Suprapubic skin (tissue), 4 donors: ENCODE measurements at regions not wholly inside any gene's neighbourhood (a gene's known extent, or its start where the extent isn't known, plus 50 kb on each side); places are given as distances from the start of the nearest gene placed in this dataset.

Experiments
- DNase-seq, 2 donors: peaks; one replicate each; pipeline ENCODE4 v3.0.0-alpha.2; 2019; ENCODE audit warnings: low spot score in 2 of 2
- H3K27ac ChIP-seq: fragments of 200-600 bp; sonication (generic); one replicate; pipeline ENCODE4 v1.5.1; 2019
- H3K27me3 ChIP-seq: fragments of 200-600 bp; sonication (generic); one replicate; pipeline ENCODE4 v1.5.1; 2019
- H3K36me3 ChIP-seq: fragments of 200-600 bp; sonication (generic); one replicate; pipeline ENCODE4 v1.5.1; 2019
- H3K4me1 ChIP-seq: fragments of 200-600 bp; sonication (generic); one replicate; pipeline ENCODE4 v1.5.1; 2019
- H3K4me3 ChIP-seq: fragments of 200-600 bp; sonication (generic); one replicate; pipeline ENCODE4 v1.5.1; 2019; ENCODE audit warnings: mild to moderate bottlenecking
- H3K9me3 ChIP-seq: fragments of 200-600 bp; sonication (generic); one replicate; pipeline ENCODE4 v1.5.1; 2019
- EP300 ChIP-seq: sonication (generic); formaldehyde crosslinking; IDR thresholded peaks from one replicate; pipeline ENCODE4 v1.6.1; 2017; ENCODE audit warnings: antibody characterized with exemption
- POLR2A ChIP-seq, 2 donors: fragments of 450-650 bp; IDR thresholded peaks; one replicate each; pipeline ENCODE4 v1.6.1; 2017; ENCODE audit warnings: antibody characterized with exemption in 2 of 2, mild to moderate bottlenecking in 2 of 2, moderate library complexity in 2 of 2
- POLR2AphosphoS5 ChIP-seq, 3 donors: sonication (generic); formaldehyde crosslinking; IDR thresholded peaks; one replicate each; pipeline ENCODE4 v1.6.1; 2017; ENCODE audit warnings: antibody characterized with exemption in 3 of 3
- WGBS: methylation state at CpG from one replicate; pipeline ENCODE4 v1.1.5; 2018; 5-methylcytosine and 5-hydroxymethylcytosine counted together
- TF ChIP-seq, protein P1 (sequence below), 2 donors: fragments of 200-600 bp in 1 of 2; fragments of 450-650 bp in 1 of 2; sonication (generic) in 1 of 2; IDR thresholded peaks; one replicate each; pipeline ENCODE4 v1.5.1; 2016 to 2019; ENCODE audit warnings: antibody characterized with exemption in 2 of 2, mild to moderate bottlenecking in 1 of 2, moderate library complexity in 1 of 2

DNA sequence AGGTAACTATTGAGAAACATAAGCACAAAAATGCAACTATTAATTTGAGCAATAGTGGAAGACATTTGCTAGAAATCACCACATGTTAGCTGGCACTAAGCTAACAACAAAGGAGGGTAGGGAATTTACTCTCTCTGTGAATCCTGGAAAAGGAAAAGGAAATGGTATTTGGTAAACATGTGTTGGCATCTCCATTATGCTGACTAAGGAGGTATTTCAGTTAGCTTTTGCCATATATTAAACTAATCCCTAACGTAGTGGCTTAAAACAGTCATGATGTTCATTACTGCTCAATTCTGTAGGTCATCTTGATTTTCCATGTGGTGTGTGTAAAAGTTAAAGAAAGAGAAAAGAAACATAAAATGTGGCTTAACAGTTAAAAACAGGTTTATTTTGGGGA lies 1686.5 kb upstream of the PCDH7 start:
- H3K36me3 ChIP-seq: no peaks in the 10 kb centered on the region
- H3K27ac ChIP-seq: no peak overlapping the region
- TF ChIP-seq POLR2AphosphoS5 (IDR thresholded peaks at IDR 0.05) (no peak), POLR2A (IDR thresholded peaks at IDR 0.05) (no peak), EP300 (no peak)
- TF ChIP-seq, protein P1, sequence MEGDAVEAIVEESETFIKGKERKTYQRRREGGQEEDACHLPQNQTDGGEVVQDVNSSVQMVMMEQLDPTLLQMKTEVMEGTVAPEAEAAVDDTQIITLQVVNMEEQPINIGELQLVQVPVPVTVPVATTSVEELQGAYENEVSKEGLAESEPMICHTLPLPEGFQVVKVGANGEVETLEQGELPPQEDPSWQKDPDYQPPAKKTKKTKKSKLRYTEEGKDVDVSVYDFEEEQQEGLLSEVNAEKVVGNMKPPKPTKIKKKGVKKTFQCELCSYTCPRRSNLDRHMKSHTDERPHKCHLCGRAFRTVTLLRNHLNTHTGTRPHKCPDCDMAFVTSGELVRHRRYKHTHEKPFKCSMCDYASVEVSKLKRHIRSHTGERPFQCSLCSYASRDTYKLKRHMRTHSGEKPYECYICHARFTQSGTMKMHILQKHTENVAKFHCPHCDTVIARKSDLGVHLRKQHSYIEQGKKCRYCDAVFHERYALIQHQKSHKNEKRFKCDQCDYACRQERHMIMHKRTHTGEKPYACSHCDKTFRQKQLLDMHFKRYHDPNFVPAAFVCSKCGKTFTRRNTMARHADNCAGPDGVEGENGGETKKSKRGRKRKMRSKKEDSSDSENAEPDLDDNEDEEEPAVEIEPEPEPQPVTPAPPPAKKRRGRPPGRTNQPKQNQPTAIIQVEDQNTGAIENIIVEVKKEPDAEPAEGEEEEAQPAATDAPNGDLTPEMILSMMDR (IDR thresholded peaks at IDR 0.05): no peak
- H3K4me3 ChIP-seq: no peak overlapping the region
- no peaks in the 10 kb centered on the region for H3K4me1 ChIP-seq
- H3K9me3 ChIP-seq: peaks cover 7% of the 10 kb centered on the region
- no peaks in the 10 kb centered on the region for H3K27me3 ChIP-seq
- WGBS: 56% methylated on average over 1 of the region's 1 CpG
- no peak for DNase-seq

- H3K27ac ChIP-seq: no peak overlapping the region
- TF ChIP-seq POLR2AphosphoS5 (IDR thresholded peaks at IDR 0.05) (no peak), EP300 (no peak), POLR2A (IDR thresholded peaks at IDR 0.05) (no peak)
- TF ChIP-seq, protein P1 (IDR thresholded peaks at IDR 0.05): no peak
- H3K27me3 ChIP-seq: no peaks in the 10 kb centered on the region
- WGBS: 75% methylated on average over 5 of the region's 5 CpGs
- no peaks in the 10 kb centered on the region for H3K4me1 ChIP-seq
- no peak overlapping the region for H3K4me3 ChIP-seq
- DNase-seq: no peak
- H3K36me3 ChIP-seq: no peaks in the 10 kb centered on the region
- peaks cover 7% of the 10 kb centered on the region for H3K9me3 ChIP-seq
Observed at GRCh38 chr4:29037501-29037900, 1682.7 kb upstream of the PCDH7 start.

DNA sequence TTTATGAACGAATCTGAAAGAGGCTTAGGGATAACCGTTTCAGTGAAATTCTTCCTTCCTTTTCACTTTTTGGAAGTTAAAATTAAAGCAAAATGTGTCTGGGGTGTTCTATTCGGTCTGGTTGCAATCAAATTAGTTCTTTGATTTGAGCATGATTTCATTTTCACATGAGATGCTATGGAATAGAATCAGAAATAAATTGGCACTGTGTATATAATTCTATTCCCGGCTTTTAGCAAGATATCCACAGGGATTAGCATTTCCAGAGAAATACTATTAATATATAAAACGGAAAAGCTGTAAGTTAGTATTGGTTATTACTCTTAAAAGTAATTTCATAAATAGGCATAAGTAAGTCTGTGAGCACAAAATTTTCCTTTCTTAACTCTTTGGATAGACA lies 1676.8 kb upstream of the PCDH7 start:
- Histone ChIP-seq H3K9me3 (no peaks in the 10 kb centered on the region), H3K27ac (no peak overlapping the region), H3K4me1 (no peaks in the 10 kb centered on the region), H3K36me3 (no peaks in the 10 kb centered on the region), H3K27me3 (no peaks in the 10 kb centered on the region), H3K4me3 (no peak overlapping the region)
- no peak for DNase-seq
- WGBS: 70% methylated on average over 5 of the region's 5 CpGs
- TF ChIP-seq, protein P1 (IDR thresholded peaks at IDR 0.05): no peak
- no peak for TF ChIP-seq POLR2AphosphoS5 (IDR thresholded peaks at IDR 0.05)
- TF ChIP-seq EP300: no peak
- no peak for TF ChIP-seq POLR2A (IDR thresholded peaks at IDR 0.05)

DNA sequence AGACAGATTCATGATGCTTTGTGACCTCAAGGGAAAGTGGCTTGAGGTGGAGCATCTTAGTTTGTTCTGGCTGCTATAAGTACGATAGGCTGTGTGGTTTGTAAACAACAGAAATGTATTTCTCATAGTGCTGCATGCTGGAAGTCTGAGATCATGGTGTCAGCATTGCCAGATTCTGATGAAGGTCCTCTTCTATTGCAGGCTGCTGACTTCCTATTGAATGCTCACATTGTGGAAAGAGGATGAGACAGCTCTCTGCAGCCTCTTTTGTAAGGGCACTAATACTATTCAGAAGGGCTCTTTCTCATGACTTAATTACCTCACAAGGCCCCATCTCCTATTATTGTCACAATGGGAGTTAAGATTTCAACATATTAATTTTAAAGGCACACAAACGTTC lies 1674.0 kb upstream of the PCDH7 start:
- Histone ChIP-seq H3K27ac (no peak overlapping the region), H3K9me3 (no peaks in the 10 kb centered on the region), H3K4me3 (no peak overlapping the region), H3K36me3 (no peaks in the 10 kb centered on the region), H3K27me3 (no peaks in the 10 kb centered on the region), H3K4me1 (no peaks in the 10 kb centered on the region)
- TF ChIP-seq EP300 (no peak), POLR2A (IDR thresholded peaks at IDR 0.05) (no peak), POLR2AphosphoS5 (IDR thresholded peaks at IDR 0.05) (no peak)
- TF ChIP-seq, protein P1 (IDR thresholded peaks at IDR 0.05): no peak
- no peak for DNase-seq
- 51% methylated on average over 2 of the region's 2 CpGs for WGBS

DNA sequence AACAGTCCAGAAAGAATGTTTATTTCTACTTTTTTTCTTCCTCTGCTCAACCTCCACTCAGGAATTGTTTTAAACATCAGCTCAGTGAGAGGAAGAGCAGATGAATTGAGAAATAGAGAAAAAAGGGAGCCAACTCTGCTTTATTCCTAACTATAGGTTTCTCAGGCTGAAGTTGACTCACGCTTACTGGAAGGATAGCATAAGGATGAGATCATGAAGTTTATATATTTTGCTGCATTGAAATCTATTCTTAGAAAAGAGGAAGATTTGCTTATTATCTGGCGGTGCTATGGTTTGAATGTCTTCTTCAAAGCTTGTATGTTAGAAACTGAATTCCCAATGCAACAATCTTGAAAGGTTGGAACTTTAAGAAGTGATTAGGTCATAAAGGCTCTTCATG lies 1673.4 kb upstream of the PCDH7 start:
- Histone ChIP-seq H3K36me3 (no peaks in the 10 kb centered on the region), H3K27ac (no peak overlapping the region), H3K4me3 (no peak overlapping the region), H3K27me3 (no peaks in the 10 kb centered on the region), H3K4me1 (no peaks in the 10 kb centered on the region), H3K9me3 (no peaks in the 10 kb centered on the region)
- WGBS: 68% methylated on average over 2 of the region's 2 CpGs
- TF ChIP-seq POLR2AphosphoS5 (IDR thresholded peaks at IDR 0.05) (no peak), EP300 (no peak), POLR2A (IDR thresholded peaks at IDR 0.05) (no peak)
- TF ChIP-seq, protein P1 (IDR thresholded peaks at IDR 0.05): no peak
- no peak for DNase-seq
